Stomach (tissue), 8 donors: ENCODE measurements at regions not wholly inside any gene's neighbourhood (a gene's known extent, or its start where the extent isn't known, plus 50 kb on each side); places are given as distances from the start of the nearest gene placed in this dataset.

Experiments used
- DNase-seq, 2 donors: peaks; one replicate each; pipeline versions ENCODE4 v3.0.0 to v3.0.0-alpha.2; 2013 to 2019
- H3K27ac ChIP-seq, 5 donors: fragments of 200-600 bp in 4 of 5; sonication (generic) in 4 of 5; one replicate each; pipeline ENCODE4 v1.5.1; 2013 to 2019; ENCODE audit warnings: mild to moderate bottlenecking in 1 of 5, moderate library complexity in 1 of 5
- H3K27me3 ChIP-seq, 3 donors: fragments of 200-600 bp; sonication (generic); one replicate each; pipeline ENCODE4 v1.5.1; 2017 to 2019; ENCODE audit warnings: mixed run types in 1 of 3
- H3K36me3 ChIP-seq, 4 donors: fragments of 200-600 bp; sonication (generic); 1 replicate in 3 of 4; 2 replicates in 1 of 4; pipeline ENCODE4 v1.5.1; 2016 to 2019
- H3K4me1 ChIP-seq, 4 donors: fragments of 200-600 bp; sonication (generic); one replicate each; pipeline ENCODE4 v1.5.1; 2016 to 2019
- H3K4me3 ChIP-seq, 4 donors: fragments of 200-600 bp; sonication (generic) in 3 of 4; one replicate each; pipeline ENCODE4 v1.5.1; 2016 to 2019; ENCODE audit warnings: mild to moderate bottlenecking in 1 of 4
- H3K9me3 ChIP-seq, 4 donors: fragments of 200-600 bp; sonication (generic); one replicate each; pipeline ENCODE4 v1.5.1; 2016 to 2019
- EP300 ChIP-seq: sonication (generic); formaldehyde crosslinking; IDR thresholded peaks from one replicate; pipeline ENCODE4 v1.6.1; 2017; ENCODE audit warnings: antibody characterized with exemption
- POLR2A ChIP-seq, 4 donors: fragments of 450-650 bp; IDR thresholded peaks; one replicate each; pipeline ENCODE4 v1.6.1; 2016; ENCODE audit warnings: antibody characterized with exemption in 4 of 4, control low read depth in 2 of 4, mild to moderate bottlenecking in 1 of 4, moderate library complexity in 1 of 4
- POLR2AphosphoS5 ChIP-seq, 3 donors: sonication (generic); formaldehyde crosslinking; IDR thresholded peaks; one replicate each; pipeline ENCODE4 v1.6.1; 2016; ENCODE audit warnings: antibody characterized with exemption in 3 of 3
- WGBS, 5 donors: extraction: QIAGEN DNeasy Blood & Tissue Kit in 3 of 5; methylation state at CpG; one replicate each; pipeline versions ENCODE4 v1.1.5 to v1.1.7; 2013 to 2018; 5-methylcytosine and 5-hydroxymethylcytosine counted together
- intact Hi-C: fragments of 100-400 bp; cut with DNase I; formaldehyde crosslinking; loops from one replicate; pipeline ENCODE4 v1.15.1; 2023; ENCODE audit warnings: low total_unique reads
- TF ChIP-seq, protein P1 (sequence below), 7 experiments: fragments of 450-650 bp in 4 of 7; fragments of 200-600 bp in 3 of 7; sonication (generic) in 3 of 7; IDR thresholded peaks; one replicate each; pipeline ENCODE4 v1.5.1; 2016 to 2019; ENCODE audit warnings: antibody characterized with exemption in 7 of 7, control low read depth in 2 of 7, mild to moderate bottlenecking in 1 of 7
- donor health status: healthy with polysubstance abuse.
- donor health status: Bipolar disorder and iron deficiency.
- donor health status: healthy.

DNA sequence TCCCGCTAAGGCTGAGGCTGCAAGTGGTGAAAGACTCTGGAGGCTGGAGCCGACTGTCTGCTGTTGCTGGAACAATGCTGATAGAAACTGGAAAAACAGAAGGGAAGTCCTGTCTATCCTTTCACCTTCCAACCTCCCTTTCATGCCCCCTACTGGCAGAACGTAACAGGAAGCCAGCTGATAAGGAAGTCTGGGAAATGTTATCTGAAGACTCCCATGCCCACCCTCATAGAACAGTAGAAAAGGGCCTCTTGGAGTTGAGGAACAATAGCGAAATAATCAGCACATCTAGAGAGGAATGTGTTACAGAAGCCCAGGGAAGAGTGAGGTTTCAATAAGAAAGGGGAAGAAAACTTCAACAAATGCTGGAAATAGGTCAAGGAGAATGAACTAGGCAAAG lies 117.1 kb upstream of the DKK2 start:
- Histone ChIP-seq H3K27ac (no peak overlapping the region), H3K4me1 (no peaks in the 10 kb centered on the region), H3K36me3 (no peaks in the 10 kb centered on the region), H3K4me3 (no peak overlapping the region), H3K9me3 (no peaks in the 10 kb centered on the region), H3K27me3 (no peaks in the 10 kb centered on the region)
- WGBS, 5 donors: 34 to 53% (median 40%) methylated on average over 4 of the region's 4 CpGs
- TF ChIP-seq, protein P1, sequence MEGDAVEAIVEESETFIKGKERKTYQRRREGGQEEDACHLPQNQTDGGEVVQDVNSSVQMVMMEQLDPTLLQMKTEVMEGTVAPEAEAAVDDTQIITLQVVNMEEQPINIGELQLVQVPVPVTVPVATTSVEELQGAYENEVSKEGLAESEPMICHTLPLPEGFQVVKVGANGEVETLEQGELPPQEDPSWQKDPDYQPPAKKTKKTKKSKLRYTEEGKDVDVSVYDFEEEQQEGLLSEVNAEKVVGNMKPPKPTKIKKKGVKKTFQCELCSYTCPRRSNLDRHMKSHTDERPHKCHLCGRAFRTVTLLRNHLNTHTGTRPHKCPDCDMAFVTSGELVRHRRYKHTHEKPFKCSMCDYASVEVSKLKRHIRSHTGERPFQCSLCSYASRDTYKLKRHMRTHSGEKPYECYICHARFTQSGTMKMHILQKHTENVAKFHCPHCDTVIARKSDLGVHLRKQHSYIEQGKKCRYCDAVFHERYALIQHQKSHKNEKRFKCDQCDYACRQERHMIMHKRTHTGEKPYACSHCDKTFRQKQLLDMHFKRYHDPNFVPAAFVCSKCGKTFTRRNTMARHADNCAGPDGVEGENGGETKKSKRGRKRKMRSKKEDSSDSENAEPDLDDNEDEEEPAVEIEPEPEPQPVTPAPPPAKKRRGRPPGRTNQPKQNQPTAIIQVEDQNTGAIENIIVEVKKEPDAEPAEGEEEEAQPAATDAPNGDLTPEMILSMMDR (IDR thresholded peaks at IDR 0.05): no peak
- no peak for TF ChIP-seq POLR2A (IDR thresholded peaks at IDR 0.05)
- no peak for TF ChIP-seq EP300
- no peak for TF ChIP-seq POLR2AphosphoS5 (IDR thresholded peaks at IDR 0.05)
- intact Hi-C loops: no loop called here
- no peak for DNase-seq

DNA sequence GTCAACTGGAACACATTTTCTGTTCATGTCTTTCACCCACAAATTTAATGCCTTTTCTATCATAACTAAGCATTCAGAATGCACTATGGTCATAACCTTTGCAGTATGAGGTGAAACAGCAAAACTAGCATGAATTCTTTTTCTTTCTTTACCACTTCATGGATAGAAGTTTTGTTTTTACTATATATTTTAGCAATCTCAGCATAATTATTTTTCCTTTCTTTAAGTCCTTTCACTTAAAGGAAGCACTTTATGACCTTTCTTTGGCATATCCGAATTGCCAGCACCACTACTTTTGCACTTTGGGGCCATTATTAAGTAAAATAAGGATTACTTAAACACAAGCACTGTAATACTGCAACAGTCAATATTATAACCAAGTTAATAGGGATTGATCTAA lies 115.1 kb upstream of the DKK2 start:
- Histone ChIP-seq H3K4me1 (no peaks in the 10 kb centered on the region), H3K36me3 (no peaks in the 10 kb centered on the region), H3K9me3 (no peaks in the 10 kb centered on the region), H3K27me3 (no peaks in the 10 kb centered on the region), H3K27ac (no peak overlapping the region), H3K4me3 (no peak overlapping the region)
- WGBS, 5 donors: 81 to 91% (median 88%) methylated on average over 1 of the region's 1 CpG
- TF ChIP-seq EP300 (no peak), POLR2AphosphoS5 (IDR thresholded peaks at IDR 0.05) (no peak), POLR2A (IDR thresholded peaks at IDR 0.05) (no peak)
- TF ChIP-seq, protein P1 (IDR thresholded peaks at IDR 0.05): no peak
- intact Hi-C loops: no loop called here
- DNase-seq: no peak

DNA sequence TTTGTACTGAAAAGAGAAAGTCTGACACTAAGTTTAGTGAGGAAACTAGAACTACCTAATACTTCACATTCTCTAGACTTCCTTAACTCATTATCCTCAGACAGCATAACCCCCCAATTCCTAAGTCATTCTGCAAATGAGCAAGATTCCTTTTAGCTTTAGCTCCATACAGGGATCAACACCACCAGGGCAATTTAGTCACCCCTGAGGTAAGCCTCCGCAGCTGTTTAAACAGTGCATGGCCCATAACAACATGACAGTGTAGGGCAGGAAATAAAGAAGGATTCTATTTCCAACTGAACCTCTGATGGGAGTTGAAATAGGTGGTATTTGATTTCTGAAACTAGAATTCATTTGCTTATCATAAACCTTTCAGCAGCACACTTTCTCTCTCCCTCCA lies 112.8 kb upstream of the DKK2 start:
- H3K27me3 ChIP-seq: no peaks in the 10 kb centered on the region
- H3K4me3 ChIP-seq: no peak overlapping the region
- TF ChIP-seq EP300: no peak
- TF ChIP-seq, protein P1 (IDR thresholded peaks at IDR 0.05): no peak
- TF ChIP-seq POLR2AphosphoS5 (IDR thresholded peaks at IDR 0.05): no peak
- TF ChIP-seq POLR2A (IDR thresholded peaks at IDR 0.05): no peak
- no peaks in the 10 kb centered on the region for H3K9me3 ChIP-seq
- intact Hi-C loops: no loop called here
- 75 to 84% (median 81%) methylated on average over 1 of the region's 1 CpG for WGBS, 5 donors
- H3K36me3 ChIP-seq: no peaks in the 10 kb centered on the region
- H3K4me1 ChIP-seq: no peaks in the 10 kb centered on the region
- DNase-seq: no peak
- H3K27ac ChIP-seq: no peak overlapping the region

DNA sequence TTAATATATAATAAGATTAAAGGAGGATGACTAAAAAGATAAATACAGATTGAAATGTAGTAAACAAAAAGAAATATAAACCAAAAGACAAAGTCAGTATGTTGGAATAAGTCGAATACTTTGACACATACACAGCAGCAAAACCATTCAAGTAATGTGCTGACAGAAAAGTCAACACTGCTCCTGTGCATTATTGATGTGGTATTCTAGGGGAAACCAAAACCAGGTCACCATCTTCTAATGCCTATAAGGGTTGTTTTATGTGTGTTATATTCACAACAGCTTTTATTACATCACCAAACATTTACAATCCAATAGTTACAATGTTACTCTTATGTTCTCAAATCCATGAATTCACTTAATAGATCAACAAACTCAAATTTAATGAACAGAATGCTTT lies 111.8 kb upstream of the DKK2 start:
- no peaks in the 10 kb centered on the region for H3K4me1 ChIP-seq
- no peaks in the 10 kb centered on the region for H3K36me3 ChIP-seq
- no peak for TF ChIP-seq POLR2AphosphoS5 (IDR thresholded peaks at IDR 0.05)
- TF ChIP-seq, protein P1 (IDR thresholded peaks at IDR 0.05): no peak
- no peak for TF ChIP-seq EP300
- TF ChIP-seq POLR2A (IDR thresholded peaks at IDR 0.05): no peak
- no peak overlapping the region for H3K27ac ChIP-seq
- 35 to 56% (median 45%) methylated on average over 1 of the region's 1 CpG for WGBS, 5 donors
- no peaks in the 10 kb centered on the region for H3K9me3 ChIP-seq
- no peaks in the 10 kb centered on the region for H3K27me3 ChIP-seq
- intact Hi-C loops: no loop called here
- DNase-seq: no peak
- H3K4me3 ChIP-seq: no peak overlapping the region
